ENCODE measurements at regions not wholly inside any gene's neighbourhood (a gene's known extent, or its start where the extent isn't known, plus 50 kb on each side); places are given as distances from the start of the nearest gene placed in this dataset.

GRCh38 chr2:118658596-118659198 is 188.8 kb downstream of the EN1 start:
- TF ChIP-seq CTCF (IDR thresholded peaks at IDR 0.05; ENCODE audit: low read depth, low read length) (no peak), MYC (IDR thresholded peaks at IDR 0.05; ENCODE audit: low read depth, low read length) (no peak), MAX (IDR thresholded peaks at IDR 0.05; ENCODE audit: low read depth, low read length) (no peak), POLR2A (IDR thresholded peaks at IDR 0.05; ENCODE audit: extremely low read depth, insufficient read length) (no peak)
- no peak overlapping the region for H3K4me3 ChIP-seq (ENCODE audit: low read depth, low read length)
- DNase-seq (ENCODE audit: low read depth) = no peak

GRCh38 chr2:118657466-118657865 is 190.0 kb downstream of the EN1 start:
- DNase-seq (ENCODE audit: low read depth) = no peak
- H3K4me3 ChIP-seq (ENCODE audit: low read depth, low read length) = no peak overlapping the region
- no peak for TF ChIP-seq MYC (IDR thresholded peaks at IDR 0.05; ENCODE audit: low read depth, low read length)
- no peak for TF ChIP-seq POLR2A (IDR thresholded peaks at IDR 0.05; ENCODE audit: extremely low read depth, insufficient read length)
- TF ChIP-seq MAX (IDR thresholded peaks at IDR 0.05; ENCODE audit: low read depth, low read length) = no peak
- no peak for TF ChIP-seq CTCF (IDR thresholded peaks at IDR 0.05; ENCODE audit: low read depth, low read length)

GRCh38 chr2:118654945-118655344 is 192.5 kb downstream of the EN1 start:
- DNase-seq (ENCODE audit: low read depth) = no peak
- TF ChIP-seq CTCF (IDR thresholded peaks at IDR 0.05; ENCODE audit: low read depth, low read length) (no peak), MYC (IDR thresholded peaks at IDR 0.05; ENCODE audit: low read depth, low read length) (no peak), POLR2A (IDR thresholded peaks at IDR 0.05; ENCODE audit: extremely low read depth, insufficient read length) (no peak), MAX (IDR thresholded peaks at IDR 0.05; ENCODE audit: low read depth, low read length) (no peak)
- no peak overlapping the region for H3K4me3 ChIP-seq (ENCODE audit: low read depth, low read length)

GRCh38 chr2:118650327-118650726 is 197.1 kb downstream of the EN1 start:
- no peak overlapping the region for H3K4me3 ChIP-seq (ENCODE audit: low read depth, low read length)
- DNase-seq (ENCODE audit: low read depth) = no peak
- TF ChIP-seq POLR2A (IDR thresholded peaks at IDR 0.05; ENCODE audit: extremely low read depth, insufficient read length) = no peak
- no peak for TF ChIP-seq CTCF (IDR thresholded peaks at IDR 0.05; ENCODE audit: low read depth, low read length)
- no peak for TF ChIP-seq MYC (IDR thresholded peaks at IDR 0.05; ENCODE audit: low read depth, low read length)
- TF ChIP-seq MAX (IDR thresholded peaks at IDR 0.05; ENCODE audit: low read depth, low read length) = no peak

- no peak overlapping the region for H3K4me3 ChIP-seq (ENCODE audit: low read depth, low read length)
- DNase-seq (ENCODE audit: low read depth) = no peak
- TF ChIP-seq POLR2A (IDR thresholded peaks at IDR 0.05; ENCODE audit: extremely low read depth, insufficient read length) (no peak), MAX (IDR thresholded peaks at IDR 0.05; ENCODE audit: low read depth, low read length) (no peak), MYC (IDR thresholded peaks at IDR 0.05; ENCODE audit: low read depth, low read length) (no peak), CTCF (IDR thresholded peaks at IDR 0.05; ENCODE audit: low read depth, low read length) (no peak)
Measured at GRCh38 chr2:118645876-118646275, 201.6 kb downstream of the EN1 start.
